OCI-LY1 (cell line): ENCODE measurements at regions not wholly inside any gene's neighbourhood (a gene's known extent, or its start where the extent isn't known, plus 50 kb on each side); places are given as distances from the start of the nearest gene placed in this dataset.

Experiments used
- EZH2 ChIP-seq: fragments of 200-600 bp; sonication (generic), shearing (Covaris generic); IDR thresholded peaks from 2 replicates; pipeline ENCODE4 v1.8.0; 2017; ENCODE audit warnings: borderline replicate concordance, mixed run types, mild to moderate bottlenecking, antibody characterized with exemption, low read length, moderate library complexity, mixed read lengths
- TF ChIP-seq, protein P1 (sequence below): fragments of 200-600 bp; sonication (generic), shearing (Covaris generic); IDR thresholded peaks from 2 replicates; pipeline ENCODE4 v1.5.1; 2017; ENCODE audit warnings: mild to moderate bottlenecking, antibody characterized with exemption, low read length, moderate library complexity, mixed read lengths

GRCh38 chr2:240208631-240209211, 68.3 kb upstream of the OTOS start:
- TF ChIP-seq, protein P1, sequence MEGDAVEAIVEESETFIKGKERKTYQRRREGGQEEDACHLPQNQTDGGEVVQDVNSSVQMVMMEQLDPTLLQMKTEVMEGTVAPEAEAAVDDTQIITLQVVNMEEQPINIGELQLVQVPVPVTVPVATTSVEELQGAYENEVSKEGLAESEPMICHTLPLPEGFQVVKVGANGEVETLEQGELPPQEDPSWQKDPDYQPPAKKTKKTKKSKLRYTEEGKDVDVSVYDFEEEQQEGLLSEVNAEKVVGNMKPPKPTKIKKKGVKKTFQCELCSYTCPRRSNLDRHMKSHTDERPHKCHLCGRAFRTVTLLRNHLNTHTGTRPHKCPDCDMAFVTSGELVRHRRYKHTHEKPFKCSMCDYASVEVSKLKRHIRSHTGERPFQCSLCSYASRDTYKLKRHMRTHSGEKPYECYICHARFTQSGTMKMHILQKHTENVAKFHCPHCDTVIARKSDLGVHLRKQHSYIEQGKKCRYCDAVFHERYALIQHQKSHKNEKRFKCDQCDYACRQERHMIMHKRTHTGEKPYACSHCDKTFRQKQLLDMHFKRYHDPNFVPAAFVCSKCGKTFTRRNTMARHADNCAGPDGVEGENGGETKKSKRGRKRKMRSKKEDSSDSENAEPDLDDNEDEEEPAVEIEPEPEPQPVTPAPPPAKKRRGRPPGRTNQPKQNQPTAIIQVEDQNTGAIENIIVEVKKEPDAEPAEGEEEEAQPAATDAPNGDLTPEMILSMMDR: no peak
- TF ChIP-seq EZH2: no peak
